Esophagus squamous epithelium (tissue), 4 donors: ENCODE measurements at regions not wholly inside any gene's neighbourhood (a gene's known extent, or its start where the extent isn't known, plus 50 kb on each side); places are given as distances from the start of the nearest gene placed in this dataset.

Experiments used
- POLR2A ChIP-seq, 4 donors: fragments of 450-650 bp; IDR thresholded peaks; one replicate each; pipeline ENCODE4 v1.6.1; 2017; ENCODE audit warnings: antibody characterized with exemption in 4 of 4, mild to moderate bottlenecking in 4 of 4, moderate library complexity in 3 of 4
- TF ChIP-seq, protein P1 (sequence below), 6 experiments: fragments of 450-650 bp in 4 of 6; fragments of 200-600 bp in 2 of 6; sonication (generic) in 2 of 6; IDR thresholded peaks; one replicate each; pipeline ENCODE4 v1.5.1; 2016 to 2019; ENCODE audit warnings: antibody characterized with exemption in 6 of 6, mild to moderate bottlenecking in 4 of 6, moderate library complexity in 4 of 6

DNA sequence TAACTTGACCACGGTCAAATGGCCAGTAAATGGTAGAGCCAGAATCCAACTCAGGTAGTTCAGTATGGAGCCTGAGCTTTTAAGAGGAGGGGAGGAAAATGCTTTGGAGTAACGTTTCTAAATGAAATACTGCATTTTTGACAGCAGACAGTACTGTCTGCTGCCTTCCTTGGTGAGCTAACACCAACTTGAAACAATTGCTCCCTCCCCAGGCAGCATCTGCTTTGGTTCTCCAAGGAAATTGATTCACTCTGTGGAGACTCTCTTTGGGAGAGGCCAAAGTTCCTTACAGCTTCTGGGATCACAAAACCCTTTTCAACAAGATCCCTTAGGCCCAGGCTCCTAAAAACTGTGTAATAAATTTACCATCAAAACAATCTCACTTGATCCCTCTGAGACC lies 75.2 kb upstream of the SSBP2 start:
- TF ChIP-seq, protein P1, sequence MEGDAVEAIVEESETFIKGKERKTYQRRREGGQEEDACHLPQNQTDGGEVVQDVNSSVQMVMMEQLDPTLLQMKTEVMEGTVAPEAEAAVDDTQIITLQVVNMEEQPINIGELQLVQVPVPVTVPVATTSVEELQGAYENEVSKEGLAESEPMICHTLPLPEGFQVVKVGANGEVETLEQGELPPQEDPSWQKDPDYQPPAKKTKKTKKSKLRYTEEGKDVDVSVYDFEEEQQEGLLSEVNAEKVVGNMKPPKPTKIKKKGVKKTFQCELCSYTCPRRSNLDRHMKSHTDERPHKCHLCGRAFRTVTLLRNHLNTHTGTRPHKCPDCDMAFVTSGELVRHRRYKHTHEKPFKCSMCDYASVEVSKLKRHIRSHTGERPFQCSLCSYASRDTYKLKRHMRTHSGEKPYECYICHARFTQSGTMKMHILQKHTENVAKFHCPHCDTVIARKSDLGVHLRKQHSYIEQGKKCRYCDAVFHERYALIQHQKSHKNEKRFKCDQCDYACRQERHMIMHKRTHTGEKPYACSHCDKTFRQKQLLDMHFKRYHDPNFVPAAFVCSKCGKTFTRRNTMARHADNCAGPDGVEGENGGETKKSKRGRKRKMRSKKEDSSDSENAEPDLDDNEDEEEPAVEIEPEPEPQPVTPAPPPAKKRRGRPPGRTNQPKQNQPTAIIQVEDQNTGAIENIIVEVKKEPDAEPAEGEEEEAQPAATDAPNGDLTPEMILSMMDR (IDR thresholded peaks at IDR 0.05): no peak
- TF ChIP-seq POLR2A (IDR thresholded peaks at IDR 0.05): no peak
